OCI-LY3 (cell line): ENCODE measurements at regions not wholly inside any gene's neighbourhood (a gene's known extent, or its start where the extent isn't known, plus 50 kb on each side); places are given as distances from the start of the nearest gene placed in this dataset.
"Not testable (repeated sequence)": the region's sequence is repeated elsewhere in the genome, so short reads cannot be mapped to it uniquely, and the experiment has no call there.

Experiments used
- H2AFZ ChIP-seq: fragments of 200-600, 300-600 bp; shearing (Covaris generic); 2 replicates; pipeline ENCODE4 v1.6.0; 2014; ENCODE audit warnings: antibody characterized with exemption, low read depth, low read length
- H3K27ac ChIP-seq: fragments of 200-600, 300-600 bp; sonication (generic); 2 replicates; pipeline ENCODE4 v1.5.1; 2014; ENCODE audit warnings: mild to moderate bottlenecking, low read length, moderate library complexity, mixed read lengths
- H3K27me3 ChIP-seq: fragments of 200-600, 300-600 bp; sonication (generic); 2 replicates; pipeline ENCODE4 v1.6.1; 2014; ENCODE audit warnings: low read depth, low read length, mixed read lengths
- H3K36me3 ChIP-seq: fragments of 200-600, 300-600 bp; sonication (generic); replicated peaks from 2 replicates; pipeline ENCODE3; 2014; ENCODE audit warnings: low read depth, low read length, mixed read lengths
- H3K4me1 ChIP-seq: fragments of 300-600, 200-600 bp; sonication (generic); 2 replicates; pipeline ENCODE4 v1.6.1; 2014; ENCODE audit warnings: low read length, mixed read lengths
- H3K4me2 ChIP-seq: fragments of 200-600, 300-600 bp; sonication (generic); 2 replicates; pipeline ENCODE4 v1.6.1; 2014; ENCODE audit warnings: low read length, mixed read lengths
- H3K4me3 ChIP-seq: fragments of 300-600, 200-600 bp; sonication (generic); 2 replicates; pipeline ENCODE4 v1.5.1; 2014; ENCODE audit warnings: antibody characterized with exemption, mild to moderate bottlenecking, low read length, moderate library complexity
- H3K79me2 ChIP-seq: fragments of 300-600, 200-600 bp; shearing (Covaris generic); 2 replicates; pipeline ENCODE4 v1.6.1; 2014; ENCODE audit warnings: mild to moderate bottlenecking, low read length, mixed read lengths
- H3K9ac ChIP-seq: fragments of 300-600, 200-600 bp; shearing (Covaris generic); 2 replicates; pipeline ENCODE4 v1.6.0; 2014; ENCODE audit warnings: mild to moderate bottlenecking, low read length, moderate library complexity
- H3K9me3 ChIP-seq: fragments of 200-600, 300-600 bp; shearing (Covaris generic); 2 replicates; pipeline ENCODE4 v1.6.1; 2014; ENCODE audit warnings: low read length, mixed read lengths; ENCODE audit not compliant: insufficient read depth
- H4K20me1 ChIP-seq: fragments of 200-600, 300-600 bp; sonication (generic); 2 replicates; pipeline ENCODE4 v1.6.1; 2016; ENCODE audit warnings: low read length, mixed read lengths; ENCODE audit not compliant: insufficient read depth
- EZH2phosphoT487 ChIP-seq: fragments of 200-600 bp; shearing (Covaris generic); IDR thresholded peaks from 2 replicates; pipeline ENCODE4 v1.6.1; 2018; ENCODE audit warnings: antibody characterized with exemption, mixed run types, low read depth
- TF ChIP-seq, protein P1 (sequence below): fragments of 200-600, 300-600 bp; sonication (generic); IDR thresholded peaks from 2 replicates; pipeline ENCODE4 v1.5.1; 2014; ENCODE audit warnings: antibody characterized with exemption, low read length, low read depth

DNA sequence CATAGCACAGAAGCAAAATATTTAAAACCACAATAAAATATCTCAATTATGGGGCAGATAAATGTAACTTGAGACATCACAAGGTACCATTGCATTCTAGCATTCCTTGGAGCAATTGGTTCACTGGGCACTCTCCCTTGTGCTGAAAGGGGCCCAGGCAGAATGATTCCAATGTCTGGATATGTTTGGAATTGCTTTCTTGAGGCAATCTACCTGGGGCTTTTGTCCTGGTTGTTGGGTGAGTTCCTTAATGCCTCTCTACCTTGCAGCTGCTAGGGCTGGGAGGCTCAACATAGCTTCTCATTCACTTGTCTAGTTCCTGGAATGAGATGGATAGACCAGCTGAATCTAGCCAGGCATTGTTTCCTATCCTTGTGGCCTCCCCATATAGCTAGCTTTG is 539.6 kb upstream of the FSHR start:
- H3K9ac ChIP-seq, result no peak overlapping the region
- no peak overlapping the region for H2AFZ ChIP-seq
- no peaks in the 10 kb centered on the region for H3K27me3 ChIP-seq
- no peaks in the 10 kb centered on the region for H3K4me1 ChIP-seq
- no peak overlapping the region for H3K27ac ChIP-seq
- TF ChIP-seq, protein P1, sequence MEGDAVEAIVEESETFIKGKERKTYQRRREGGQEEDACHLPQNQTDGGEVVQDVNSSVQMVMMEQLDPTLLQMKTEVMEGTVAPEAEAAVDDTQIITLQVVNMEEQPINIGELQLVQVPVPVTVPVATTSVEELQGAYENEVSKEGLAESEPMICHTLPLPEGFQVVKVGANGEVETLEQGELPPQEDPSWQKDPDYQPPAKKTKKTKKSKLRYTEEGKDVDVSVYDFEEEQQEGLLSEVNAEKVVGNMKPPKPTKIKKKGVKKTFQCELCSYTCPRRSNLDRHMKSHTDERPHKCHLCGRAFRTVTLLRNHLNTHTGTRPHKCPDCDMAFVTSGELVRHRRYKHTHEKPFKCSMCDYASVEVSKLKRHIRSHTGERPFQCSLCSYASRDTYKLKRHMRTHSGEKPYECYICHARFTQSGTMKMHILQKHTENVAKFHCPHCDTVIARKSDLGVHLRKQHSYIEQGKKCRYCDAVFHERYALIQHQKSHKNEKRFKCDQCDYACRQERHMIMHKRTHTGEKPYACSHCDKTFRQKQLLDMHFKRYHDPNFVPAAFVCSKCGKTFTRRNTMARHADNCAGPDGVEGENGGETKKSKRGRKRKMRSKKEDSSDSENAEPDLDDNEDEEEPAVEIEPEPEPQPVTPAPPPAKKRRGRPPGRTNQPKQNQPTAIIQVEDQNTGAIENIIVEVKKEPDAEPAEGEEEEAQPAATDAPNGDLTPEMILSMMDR, result no peak
- TF ChIP-seq EZH2phosphoT487, result no peak
- no peak overlapping the region for H3K4me2 ChIP-seq
- H3K36me3 ChIP-seq, result no peaks in the 10 kb centered on the region
- H3K4me3 ChIP-seq, result no peak overlapping the region
- H3K9me3 ChIP-seq, result no peaks in the 10 kb centered on the region
- H3K79me2 ChIP-seq, result no peaks in the 10 kb centered on the region
- H4K20me1 ChIP-seq, result no peaks in the 10 kb centered on the region

DNA sequence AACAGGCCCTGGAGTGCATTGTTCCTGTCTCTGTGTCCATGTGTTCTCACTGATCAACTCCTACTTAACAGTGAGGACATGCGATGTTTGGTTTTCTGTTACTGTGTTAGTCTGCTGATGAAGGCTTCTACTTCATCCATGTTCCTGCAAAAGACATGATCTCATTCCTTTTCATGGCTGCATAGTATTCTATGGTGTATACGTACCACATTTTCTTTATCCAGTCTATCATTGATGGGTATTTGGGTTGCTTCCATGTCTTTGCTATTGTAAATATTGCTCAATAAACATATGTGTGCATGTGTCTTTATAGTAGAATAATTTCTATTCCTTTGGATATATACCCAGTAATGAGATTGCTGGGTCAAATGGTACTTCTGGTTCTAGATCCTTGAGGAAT is 537.7 kb upstream of the FSHR start:
- not testable (repeated sequence) for H3K9me3 ChIP-seq, H2AFZ ChIP-seq, H3K4me1 ChIP-seq, H4K20me1 ChIP-seq, H3K9ac ChIP-seq, H3K27me3 ChIP-seq, H3K79me2 ChIP-seq, H3K36me3 ChIP-seq, H3K4me2 ChIP-seq, H3K27ac ChIP-seq, H3K4me3 ChIP-seq

DNA sequence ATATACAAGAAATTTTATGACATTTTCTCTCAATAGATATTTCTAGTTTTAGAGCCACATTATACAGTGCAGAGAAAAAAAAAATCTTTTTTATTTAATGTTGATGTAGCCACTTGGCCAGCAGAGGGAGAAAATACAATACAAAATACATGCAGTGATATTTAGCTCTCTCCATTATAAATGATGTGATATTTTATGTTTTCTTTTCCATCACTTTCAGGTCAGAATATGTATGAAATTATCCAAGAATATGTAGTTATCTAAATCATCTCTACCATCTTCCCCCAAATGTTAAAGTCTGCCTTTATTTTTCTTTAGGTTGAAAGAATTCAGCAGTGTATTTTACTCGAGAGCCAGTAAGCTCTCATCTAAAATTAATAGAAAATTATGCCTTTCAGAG is 533.6 kb upstream of the FSHR start:
- Histone ChIP-seq H3K4me2 (no peak overlapping the region), H2AFZ (no peak overlapping the region), H3K36me3 (no peaks in the 10 kb centered on the region), H3K9me3 (no peaks in the 10 kb centered on the region), H3K4me3 (no peak overlapping the region), H3K4me1 (no peaks in the 10 kb centered on the region), H4K20me1 (no peaks in the 10 kb centered on the region), H3K27ac (no peak overlapping the region), H3K9ac (no peak overlapping the region), H3K79me2 (no peaks in the 10 kb centered on the region), H3K27me3 (no peaks in the 10 kb centered on the region)
- TF ChIP-seq, protein P1, result peak; percentile 49
- TF ChIP-seq EZH2phosphoT487, result no peak

DNA sequence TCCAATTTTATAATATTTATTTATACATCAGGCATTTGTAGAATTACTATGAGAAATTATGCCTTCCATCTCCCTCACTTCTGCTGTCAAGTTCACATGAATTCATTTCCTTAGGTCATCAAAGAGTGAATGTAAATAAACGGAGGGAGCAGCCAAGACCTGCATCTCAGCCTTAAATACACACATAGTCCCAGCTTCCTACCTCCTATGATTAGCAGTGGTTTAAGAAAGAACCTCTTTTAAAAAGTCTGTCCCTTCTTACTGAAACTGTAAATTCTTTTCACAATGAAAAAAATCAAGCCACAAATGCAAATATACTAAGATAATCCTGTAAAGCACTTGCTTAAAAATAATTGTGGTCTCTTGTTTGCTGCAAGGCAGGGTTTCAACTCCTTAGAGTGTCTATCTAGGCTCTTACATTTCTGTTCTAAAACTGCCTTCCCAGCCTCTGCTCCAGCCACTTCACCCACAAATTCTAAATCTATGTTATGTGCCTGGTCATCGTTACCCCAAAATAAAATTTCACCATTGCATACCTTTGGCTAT is 532.7 kb upstream of the FSHR start:
- H3K4me1 ChIP-seq, result no peaks in the 10 kb centered on the region
- H3K27ac ChIP-seq, result no peak overlapping the region
- H2AFZ ChIP-seq, result no peak overlapping the region
- no peak overlapping the region for H3K4me3 ChIP-seq
- H3K27me3 ChIP-seq, result no peaks in the 10 kb centered on the region
- no peaks in the 10 kb centered on the region for H3K9me3 ChIP-seq
- H3K4me2 ChIP-seq, result no peak overlapping the region
- no peaks in the 10 kb centered on the region for H4K20me1 ChIP-seq
- H3K36me3 ChIP-seq, result no peaks in the 10 kb centered on the region
- no peaks in the 10 kb centered on the region for H3K79me2 ChIP-seq
- H3K9ac ChIP-seq, result no peak overlapping the region
- TF ChIP-seq EZH2phosphoT487, result no peak
- TF ChIP-seq, protein P1, result no peak

DNA sequence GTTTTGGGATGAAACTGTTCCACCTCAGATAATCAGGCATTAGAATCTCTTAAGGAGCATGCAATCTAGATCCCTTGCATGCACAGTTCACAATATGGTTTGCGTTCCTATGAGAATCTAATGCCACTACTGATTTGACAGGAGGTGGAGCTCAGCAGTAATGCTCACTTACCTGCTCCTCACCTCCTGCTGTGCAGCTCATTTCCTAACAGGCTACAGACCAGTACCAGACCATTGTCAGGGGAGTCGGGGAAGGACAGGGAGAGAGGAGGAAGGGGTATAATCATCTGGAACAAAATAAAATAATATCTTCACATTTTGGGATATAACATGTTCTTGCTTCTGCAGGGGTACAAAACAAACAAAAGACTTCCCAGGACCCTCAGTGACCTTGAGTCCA is 532.0 kb upstream of the FSHR start:
- H3K9ac ChIP-seq, result no peak overlapping the region
- H2AFZ ChIP-seq, result no peak overlapping the region
- TF ChIP-seq, protein P1, result no peak
- TF ChIP-seq EZH2phosphoT487, result no peak
- no peaks in the 10 kb centered on the region for H4K20me1 ChIP-seq
- H3K9me3 ChIP-seq, result no peaks in the 10 kb centered on the region
- H3K27me3 ChIP-seq, result no peaks in the 10 kb centered on the region
- no peak overlapping the region for H3K4me3 ChIP-seq
- no peak overlapping the region for H3K4me2 ChIP-seq
- no peaks in the 10 kb centered on the region for H3K36me3 ChIP-seq
- H3K27ac ChIP-seq, result no peak overlapping the region
- H3K79me2 ChIP-seq, result no peaks in the 10 kb centered on the region
- H3K4me1 ChIP-seq, result no peaks in the 10 kb centered on the region
